Activated T-cell treated with anti-CD3 and anti-CD28 coated beads, Interleukin-2, amount 50 U/mL, for 72 hours (primary cell): ENCODE measurements at regions not wholly inside any gene's neighbourhood (a gene's known extent, or its start where the extent isn't known, plus 50 kb on each side); places are given as distances from the start of the nearest gene placed in this dataset.

Source experiments
- ATAC-seq, 2 donors: fragments of 150-1000 bp; cut with Tn5 transposase; replicated peaks in 1 of 2; 2 replicates each; pipeline ENCODE4 v1.10.0; 2021; ENCODE audit warnings: moderate library complexity in 2 of 2, mild to moderate bottlenecking in 1 of 2
- DNase-seq, 2 donors: peaks; one replicate each; pipeline ENCODE4 v3.0.0; 2021 to 2022; ENCODE audit warnings: mixed read lengths in 1 of 2
- H3K27ac Mint-ChIP-seq: one replicate; pipeline ENCODE4 v1.8.0; 2022; ENCODE audit warnings: mild to moderate bottlenecking, moderate library complexity, mixed read lengths
- H3K27me3 Mint-ChIP-seq: one replicate; pipeline ENCODE4 v1.8.0; 2022; ENCODE audit warnings: low read depth, mixed read lengths
- H3K36me3 Mint-ChIP-seq, 2 donors: one replicate each; pipeline ENCODE4 v1.8.0; 2022; ENCODE audit warnings: mixed read lengths in 2 of 2, mild to moderate bottlenecking in 1 of 2; ENCODE audit not compliant: insufficient read depth in 2 of 2
- H3K4me1 Mint-ChIP-seq: one replicate; pipeline ENCODE4 v1.8.0; 2022; ENCODE audit warnings: low read depth, mixed read lengths
- H3K4me3 Mint-ChIP-seq, 2 donors: one replicate each; pipeline ENCODE4 v1.8.0; 2022; ENCODE audit warnings: mild to moderate bottlenecking in 2 of 2, mixed read lengths in 2 of 2, moderate library complexity in 2 of 2
- H3K9me3 Mint-ChIP-seq, 2 donors: one replicate each; pipeline ENCODE4 v1.8.0; 2022; ENCODE audit warnings: mixed read lengths in 2 of 2

DNA sequence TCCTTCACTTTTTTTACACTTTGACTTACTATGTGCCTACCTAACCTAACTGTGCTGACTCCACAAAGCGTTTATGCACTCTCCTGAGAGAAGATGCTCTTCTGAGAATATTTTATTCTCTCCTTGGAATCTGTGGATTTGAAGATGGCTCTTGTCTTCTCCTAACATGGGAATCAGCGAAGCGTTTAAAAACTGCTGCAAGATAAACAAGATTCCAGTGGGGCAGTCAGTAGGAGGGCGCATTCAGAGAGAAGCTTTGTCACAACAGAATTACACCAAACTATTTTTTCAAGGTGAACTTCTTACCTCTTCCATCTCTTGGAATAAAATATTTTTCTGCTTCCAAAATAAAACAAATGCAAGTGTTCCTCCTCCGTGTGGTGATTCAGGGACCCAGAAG is 113.1 kb downstream of the FOXD2 start:
- DNase-seq (no peak), ATAC-seq (no peak)
- Mint-ChIP-seq H3K36me3 (no peaks in the 10 kb centered on the region), H3K27ac (no peak overlapping the region), H3K4me1 (no peaks in the 10 kb centered on the region), H3K27me3 (peaks cover 10% of the 10 kb centered on the region), H3K4me3 (no peak overlapping the region), H3K9me3 (no peaks in the 10 kb centered on the region)

DNA sequence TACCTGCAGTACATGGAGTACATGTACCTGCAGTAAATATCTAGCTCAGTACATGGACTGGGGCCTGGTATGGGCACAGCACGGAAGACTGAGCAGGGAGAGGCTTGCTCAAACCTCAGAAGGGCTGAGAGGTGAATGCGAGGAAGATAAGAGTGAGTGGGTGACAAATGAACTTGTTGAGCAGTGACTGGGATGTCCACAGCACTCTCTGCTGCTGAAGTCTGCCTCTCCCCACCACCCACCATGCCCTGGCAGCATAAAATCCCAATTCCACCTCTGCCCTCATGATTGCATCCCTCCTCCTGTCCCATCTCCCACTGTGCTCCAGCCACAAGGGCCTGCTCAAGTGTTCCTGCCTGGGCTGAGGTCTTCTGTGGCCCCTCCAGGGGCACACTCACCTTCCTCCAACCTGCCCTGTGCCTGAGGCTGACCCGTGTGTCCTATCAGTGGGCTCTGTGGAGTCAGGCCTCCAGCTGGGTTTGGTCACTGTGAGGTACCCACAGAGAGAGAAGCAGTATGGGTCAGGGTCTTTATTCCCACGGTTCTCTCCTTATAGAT is 114.2 kb downstream of the FOXD2 start:
- ATAC-seq (no peak), DNase-seq (no peak)
- Mint-ChIP-seq H3K36me3 (no peaks in the 10 kb centered on the region), H3K4me3 (no peak overlapping the region), H3K4me1 (no peaks in the 10 kb centered on the region), H3K27ac (no peak overlapping the region), H3K27me3 (peaks cover 17% of the 10 kb centered on the region), H3K9me3 (no peaks in the 10 kb centered on the region)

DNA sequence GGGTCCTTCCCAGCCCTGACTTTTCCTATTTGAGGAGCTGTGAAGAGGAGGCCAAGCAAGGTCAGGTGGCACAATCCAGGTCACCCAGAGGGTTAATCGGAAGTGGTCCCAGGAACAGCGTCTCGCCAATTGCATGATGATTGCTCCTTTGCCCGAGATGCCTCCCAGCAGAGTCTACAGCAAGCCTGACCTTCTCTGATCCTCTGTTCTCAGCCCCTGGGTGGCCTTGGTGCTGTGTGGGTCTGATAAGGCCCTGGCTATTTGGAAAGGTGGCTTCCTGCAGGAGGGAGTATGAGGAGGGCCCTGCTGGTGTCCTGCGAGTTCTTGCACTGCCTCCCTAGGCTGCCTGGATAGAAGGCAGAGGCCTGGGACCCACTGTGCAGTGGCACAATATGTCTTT is 116.2 kb downstream of the FOXD2 start:
- no peaks in the 10 kb centered on the region for H3K36me3 Mint-ChIP-seq
- peaks cover 24% of the 10 kb centered on the region for H3K27me3 Mint-ChIP-seq
- no peak overlapping the region for H3K4me3 Mint-ChIP-seq
- DNase-seq (no peak), ATAC-seq (no peak)
- H3K27ac Mint-ChIP-seq: no peak overlapping the region
- H3K9me3 Mint-ChIP-seq: no peaks in the 10 kb centered on the region
- H3K4me1 Mint-ChIP-seq: no peaks in the 10 kb centered on the region

- no peak for ATAC-seq
Observed at GRCh38 chr1:47554901-47555300, 117.1 kb downstream of the FOXD2 start.

DNA sequence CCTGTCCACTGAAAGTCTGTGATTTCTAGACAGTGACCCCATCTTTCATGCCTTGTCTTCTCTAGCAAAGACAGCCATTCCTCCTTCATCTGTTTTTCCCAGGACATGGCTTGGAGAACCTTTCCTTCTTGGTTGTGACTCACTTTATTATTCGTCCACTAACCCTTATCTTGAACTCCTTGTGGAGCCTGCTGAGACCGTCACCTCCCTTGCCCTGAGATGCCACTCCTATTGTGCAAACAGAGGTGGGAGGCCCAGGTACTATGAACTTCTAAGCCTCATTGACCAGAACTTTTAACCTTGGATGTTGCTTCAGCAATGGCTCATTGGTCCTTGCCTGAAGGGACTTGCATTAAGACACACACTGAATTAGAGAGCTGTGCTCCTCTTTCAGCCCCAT is 117.5 kb downstream of the FOXD2 start:
- Mint-ChIP-seq H3K4me3 (no peak overlapping the region), H3K27me3 (peaks cover 24% of the 10 kb centered on the region), H3K4me1 (no peaks in the 10 kb centered on the region), H3K36me3 (no peaks in the 10 kb centered on the region), H3K27ac (no peak overlapping the region), H3K9me3 (no peaks in the 10 kb centered on the region)
- DNase-seq (no peak), ATAC-seq (no peak)

More at GRCh38 chr1:47554901-47555300, 117.1 kb downstream of the FOXD2 start:
- Mint-ChIP-seq H3K4me3 (no peak overlapping the region), H3K36me3 (no peaks in the 10 kb centered on the region), H3K9me3 (no peaks in the 10 kb centered on the region), H3K27me3 (peaks cover 24% of the 10 kb centered on the region), H3K27ac (no peak overlapping the region), H3K4me1 (no peaks in the 10 kb centered on the region)
- no peak for DNase-seq

DNA sequence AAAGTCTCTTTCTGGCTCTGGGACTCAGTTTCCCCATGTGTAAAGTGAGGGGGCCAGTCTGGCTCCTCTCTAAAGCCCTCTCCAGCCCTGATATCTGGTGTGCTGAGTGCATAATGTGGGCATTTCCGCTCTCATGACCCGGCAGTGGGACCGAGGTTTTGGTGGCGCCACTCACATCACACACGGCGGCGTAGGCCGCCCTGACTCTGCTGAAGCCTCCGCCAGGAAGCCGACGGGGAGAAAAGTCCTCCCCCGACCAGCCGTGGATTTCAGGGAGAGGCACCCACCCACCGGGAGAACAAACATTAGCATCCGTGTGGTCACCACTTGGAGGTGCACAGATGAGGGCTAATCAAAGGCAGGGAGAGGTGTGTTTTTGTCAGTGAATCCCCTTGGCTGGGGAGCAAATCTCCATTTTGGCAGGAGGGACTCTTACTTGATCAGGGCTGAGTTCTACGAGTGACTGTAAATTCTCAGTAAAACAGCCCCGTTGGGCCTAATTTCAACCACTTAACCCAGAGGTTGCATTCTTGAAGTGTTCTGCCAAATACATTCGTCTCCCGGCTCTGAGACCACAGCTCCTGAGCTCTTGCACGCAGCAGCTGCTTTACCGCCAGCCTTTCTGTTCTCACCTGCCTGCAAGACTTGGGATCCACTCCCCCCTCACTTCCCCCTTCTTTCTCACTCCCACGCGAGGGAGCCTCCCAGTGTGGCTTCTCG is 118.2 kb downstream of the FOXD2 start:
- Mint-ChIP-seq H3K36me3 (no peaks in the 10 kb centered on the region), H3K4me3 (no peak overlapping the region), H3K27me3 (peaks cover 24% of the 10 kb centered on the region), H3K9me3 (no peaks in the 10 kb centered on the region), H3K27ac (no peak overlapping the region), H3K4me1 (no peaks in the 10 kb centered on the region)
- no peak for ATAC-seq
- no peak for DNase-seq

DNA sequence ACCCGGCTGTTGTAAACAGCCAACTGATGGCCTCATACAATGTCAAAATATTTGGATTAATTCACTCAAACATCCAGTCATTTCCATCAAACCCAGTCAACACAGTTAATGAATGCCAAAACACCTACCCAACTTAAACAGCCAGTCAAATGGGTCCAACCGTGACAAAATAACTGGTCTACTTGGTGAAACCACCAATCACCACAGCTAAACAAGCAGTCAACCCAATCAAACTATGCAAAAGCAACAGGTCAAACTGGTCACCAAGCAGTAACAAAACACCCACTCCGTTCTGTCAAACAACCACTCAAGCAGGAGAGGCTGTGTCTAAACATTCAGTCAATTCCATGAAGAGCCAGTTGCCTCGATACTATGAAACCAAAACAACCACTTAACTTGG is 119.2 kb downstream of the FOXD2 start:
- no peak for ATAC-seq
- Mint-ChIP-seq H3K36me3 (no peaks in the 10 kb centered on the region), H3K4me1 (no peaks in the 10 kb centered on the region), H3K4me3 (no peak overlapping the region), H3K9me3 (no peaks in the 10 kb centered on the region), H3K27me3 (peaks cover 24% of the 10 kb centered on the region), H3K27ac (no peak overlapping the region)
- no peak for DNase-seq

- Mint-ChIP-seq H3K4me1 (no peaks in the 10 kb centered on the region), H3K27ac (no peak overlapping the region), H3K4me3 (no peak overlapping the region)
Observed at GRCh38 chr1:47558601-47559593, 121.1 kb downstream of the FOXD2 start.

GRCh38 chr1:47559944-47560695 is 122.3 kb downstream of the FOXD2 start:
- ATAC-seq: no peak
- H3K9me3 Mint-ChIP-seq: no peaks in the 10 kb centered on the region
- H3K27ac Mint-ChIP-seq: no peak overlapping the region
- H3K4me1 Mint-ChIP-seq: no peaks in the 10 kb centered on the region
- H3K36me3 Mint-ChIP-seq: no peaks in the 10 kb centered on the region
- DNase-seq: no peak
- H3K27me3 Mint-ChIP-seq: peaks cover 30% of the 10 kb centered on the region
- H3K4me3 Mint-ChIP-seq: no peak overlapping the region

More at GRCh38 chr1:47558601-47559593, 121.1 kb downstream of the FOXD2 start:
- Mint-ChIP-seq H3K9me3 (no peaks in the 10 kb centered on the region), H3K27me3 (peaks cover 22% of the 10 kb centered on the region), H3K36me3 (no peaks in the 10 kb centered on the region)
- DNase-seq (no peak), ATAC-seq (no peak)

- Mint-ChIP-seq H3K9me3 (no peaks in the 10 kb centered on the region), H3K4me3 (no peak overlapping the region), H3K27ac (no peak overlapping the region), H3K4me1 (no peaks in the 10 kb centered on the region), H3K27me3 (peaks cover 28% of the 10 kb centered on the region), H3K36me3 (no peaks in the 10 kb centered on the region)
- no peak for DNase-seq
- ATAC-seq: no peak
Observed at GRCh38 chr1:47561523-47562007, 123.7 kb downstream of the FOXD2 start.

DNA sequence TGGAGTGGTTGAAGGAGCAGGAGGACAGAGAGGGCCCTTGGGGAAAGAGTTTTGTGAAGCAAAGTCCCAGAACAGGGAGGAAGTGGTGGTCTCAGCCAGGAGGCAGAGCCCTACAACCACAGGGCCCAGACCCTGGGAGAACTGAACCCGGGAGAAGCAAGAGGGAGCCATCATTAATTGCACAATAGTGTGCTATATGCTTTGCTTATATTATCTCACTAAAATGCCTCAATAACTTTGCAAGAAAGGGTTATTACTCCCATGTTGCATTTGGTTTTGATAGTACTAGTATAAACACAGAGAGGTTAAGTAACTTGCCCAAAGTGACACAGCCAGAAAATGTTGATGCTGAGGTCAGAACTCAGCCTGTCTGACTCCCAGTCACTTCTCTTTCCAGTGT is 124.3 kb downstream of the FOXD2 start:
- Mint-ChIP-seq H3K27me3 (peaks cover 22% of the 10 kb centered on the region), H3K4me3 (no peak overlapping the region), H3K27ac (no peak overlapping the region), H3K9me3 (no peaks in the 10 kb centered on the region), H3K4me1 (no peaks in the 10 kb centered on the region), H3K36me3 (no peaks in the 10 kb centered on the region)
- DNase-seq: no peak
- ATAC-seq: no peak

GRCh38 chr1:47562799-47563198 is 125.0 kb downstream of the FOXD2 start:
- Mint-ChIP-seq H3K27me3 (peaks cover 15% of the 10 kb centered on the region), H3K27ac (no peak overlapping the region), H3K9me3 (no peaks in the 10 kb centered on the region), H3K4me1 (no peaks in the 10 kb centered on the region), H3K4me3 (no peak overlapping the region), H3K36me3 (no peaks in the 10 kb centered on the region)
- ATAC-seq (no peak), DNase-seq (no peak)
